HG02623 (cell line): ENCODE measurements at regions not wholly inside any gene's neighbourhood (a gene's known extent, or its start where the extent isn't known, plus 50 kb on each side); places are given as distances from the start of the nearest gene placed in this dataset.
"Not testable (repeated sequence)": the region's sequence is repeated elsewhere in the genome, so short reads cannot be mapped to it uniquely, and the experiment has no call there.

ENCODE experiments used
- ATAC-seq: cut with Tn5 transposase; IDR thresholded peaks from one replicate; pipeline ENCODE4 v1.9.1; 2021; ENCODE audit warnings: moderate library complexity; ENCODE audit not compliant: unreplicated experiment

DNA sequence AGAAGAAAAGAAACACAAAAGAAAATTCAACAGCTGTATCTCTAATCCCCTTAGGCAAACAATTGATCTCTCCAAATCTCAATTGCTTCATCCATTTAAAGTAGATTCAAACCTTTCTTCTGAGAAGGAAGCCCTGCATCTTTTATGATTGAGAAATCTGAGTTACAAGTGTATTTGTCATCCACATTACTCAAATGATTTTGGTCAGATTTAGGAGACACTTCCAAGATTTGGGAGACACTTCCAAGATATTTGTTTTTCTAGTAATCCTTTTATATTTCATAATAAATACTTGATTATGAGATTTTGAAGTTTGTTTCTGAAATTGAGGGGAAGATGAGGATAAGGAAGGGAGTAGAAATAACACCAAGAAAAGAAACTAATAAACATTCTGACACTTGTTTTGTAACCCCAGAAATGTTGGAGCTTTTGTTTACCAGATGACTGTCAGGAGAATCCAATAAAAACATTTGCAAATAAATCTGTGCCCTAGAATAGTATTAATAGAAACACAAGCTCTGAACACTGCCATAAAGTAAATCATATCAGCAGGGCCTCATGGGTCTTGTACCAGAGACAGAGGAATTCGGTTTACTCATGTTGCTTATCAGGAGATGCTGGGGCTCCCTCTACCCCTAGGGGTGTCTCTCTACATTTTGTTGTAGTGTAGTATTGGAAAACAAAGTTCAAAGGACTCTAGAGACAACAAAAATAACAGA is 314.3 kb upstream of the NT5E start:
- ATAC-seq: no peak

DNA sequence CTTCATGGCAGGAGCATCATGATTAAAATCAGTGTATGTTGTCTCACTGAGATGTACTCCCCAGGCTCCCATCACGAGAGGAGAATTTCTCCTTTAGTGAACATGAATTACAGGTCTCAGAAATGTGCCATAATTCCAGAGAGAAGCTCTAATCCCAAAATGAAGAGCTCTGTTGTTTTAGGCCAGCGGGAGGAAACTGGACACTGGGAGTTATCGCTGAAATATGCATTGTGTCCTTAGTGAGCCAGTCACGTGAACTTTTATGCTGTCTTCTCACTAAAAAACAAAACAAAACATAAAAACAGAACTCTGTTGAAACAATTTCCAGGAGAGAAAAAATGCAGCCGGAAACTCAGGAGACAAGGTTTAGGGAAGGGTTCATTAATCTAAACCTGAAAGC is 315.7 kb upstream of the NT5E start:
- no peak for ATAC-seq

GRCh38 chr6:85132091-85132490 is 317.8 kb upstream of the NT5E start:
- no peak for ATAC-seq

GRCh38 chr6:85130743-85131142 is 319.1 kb upstream of the NT5E start:
- ATAC-seq: no peak

DNA sequence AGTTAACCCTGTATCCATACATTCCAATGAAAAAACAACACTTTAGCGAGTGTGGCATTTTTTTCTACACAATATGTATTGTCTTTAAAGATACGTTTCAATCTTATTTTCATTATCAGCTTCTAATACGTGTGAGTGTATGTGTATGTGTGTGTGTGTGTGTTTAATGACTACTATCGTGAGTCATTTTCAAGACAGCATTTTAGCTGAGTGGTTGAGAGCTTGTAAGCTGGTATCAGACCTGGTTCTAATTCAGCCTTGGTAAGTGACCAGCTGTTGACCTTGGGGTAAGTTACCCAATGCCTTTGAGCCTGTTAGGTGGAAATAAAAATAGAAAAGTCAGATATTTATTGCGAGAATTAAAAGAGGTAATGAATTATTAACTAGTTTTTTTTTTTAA is 320.0 kb upstream of the NT5E start:
- ATAC-seq: no peak

- no peak for ATAC-seq
These were observed 321.1 kb upstream of the NT5E start for GRCh38 chr6:85128781-85129180.

- not testable (repeated sequence) for ATAC-seq
These were observed 321.6 kb upstream of the NT5E start for GRCh38 chr6:85128256-85128655.

DNA sequence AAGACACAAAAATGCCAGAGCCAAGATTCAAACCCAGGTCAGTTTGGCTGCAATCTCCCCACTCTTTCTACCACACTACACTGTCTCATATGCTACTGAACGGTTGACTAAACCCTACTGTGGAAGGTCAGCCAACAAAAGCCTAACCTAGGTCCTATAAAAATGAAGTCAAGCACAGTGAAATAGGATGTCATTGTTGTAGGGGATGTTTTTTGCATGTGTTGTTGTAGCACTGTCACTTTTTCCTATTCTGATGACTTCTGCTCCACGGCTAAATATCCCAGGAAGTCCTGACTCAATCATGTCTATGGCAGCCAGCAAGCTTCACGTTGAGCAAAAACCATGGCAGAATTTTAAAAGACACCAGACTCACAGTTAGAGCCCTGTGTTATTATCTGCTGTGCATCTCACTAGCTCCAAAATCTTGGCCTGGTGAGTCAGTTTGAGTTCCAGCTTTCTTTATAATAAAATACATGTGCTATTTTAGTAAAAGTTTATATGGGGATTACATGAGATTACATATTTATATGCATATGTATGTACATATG is 322.1 kb upstream of the NT5E start:
- no peak for ATAC-seq

DNA sequence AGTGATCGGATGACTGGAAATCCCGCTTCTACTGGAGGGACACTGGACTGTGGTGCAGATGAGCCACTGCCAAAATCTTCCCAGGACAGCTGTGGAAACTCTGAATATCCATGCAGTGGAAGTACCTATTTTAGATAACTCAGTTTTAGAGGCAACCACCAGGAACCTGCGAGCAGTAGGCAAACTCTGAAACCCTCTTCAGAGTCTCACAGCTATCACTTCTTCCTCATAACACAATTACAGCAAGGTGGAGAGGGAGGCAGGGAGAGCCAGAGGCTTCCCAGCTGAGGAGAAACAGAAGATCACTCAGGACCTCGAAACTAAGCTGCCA is 322.8 kb upstream of the NT5E start:
- ATAC-seq: no peak

DNA sequence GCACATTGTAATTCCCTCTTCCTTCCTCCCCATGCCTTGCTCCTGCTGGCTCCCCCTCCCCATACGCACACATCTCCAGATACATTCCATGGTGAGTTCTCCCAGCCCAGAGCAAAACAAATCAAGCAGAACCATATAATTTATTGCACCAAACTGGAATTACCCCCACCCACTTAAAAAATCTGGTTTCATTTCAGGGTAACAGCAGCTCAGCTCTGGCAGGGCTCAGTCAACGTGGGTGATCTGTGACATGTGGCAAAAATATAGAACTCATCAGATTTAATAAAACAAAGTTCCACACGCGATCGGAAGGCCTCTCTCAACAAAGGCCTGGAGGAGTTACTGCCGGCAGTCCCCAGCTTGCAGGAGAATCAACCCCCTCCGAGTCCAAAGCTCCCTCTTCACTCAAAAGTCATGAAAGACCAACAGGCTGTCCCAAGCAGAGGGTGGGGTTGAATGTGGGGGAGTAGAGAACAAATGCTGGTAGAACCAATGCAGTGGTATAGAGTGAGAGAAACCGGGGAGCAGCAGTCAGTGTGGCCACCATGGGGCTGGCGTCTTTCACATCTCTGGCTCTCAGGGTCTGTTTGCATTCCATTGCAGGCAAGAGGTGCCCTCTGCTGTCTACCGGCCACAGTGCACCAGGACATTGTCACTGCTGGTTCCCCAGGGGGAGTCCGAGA is 323.3 kb upstream of the NT5E start:
- peak; percentile 59 for ATAC-seq

DNA sequence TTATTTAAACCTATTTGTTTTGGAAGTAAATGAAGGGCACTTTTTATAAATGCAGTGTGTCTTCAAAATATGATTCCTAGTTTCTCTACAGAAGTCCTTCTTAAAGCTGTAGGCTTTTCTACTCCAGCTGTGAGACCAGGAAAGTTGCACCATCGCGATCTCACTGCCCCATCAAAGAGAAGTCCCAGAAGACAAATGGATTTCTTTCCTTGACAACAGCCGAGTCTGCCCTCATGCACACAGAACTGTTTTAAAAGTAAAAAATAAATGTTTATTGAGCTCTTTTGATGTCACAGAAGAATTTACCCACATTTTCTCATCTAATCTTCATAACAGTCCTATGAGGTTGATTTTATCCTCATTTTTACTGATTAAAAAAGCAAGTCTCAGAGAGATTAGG is 324.4 kb upstream of the NT5E start:
- no peak for ATAC-seq

- ATAC-seq: no peak
These were observed 325.2 kb upstream of the NT5E start for GRCh38 chr6:85124472-85125354.

- no peak for ATAC-seq
These were observed 328.7 kb upstream of the NT5E start for GRCh38 chr6:85121158-85121557.

GRCh38 chr6:85118652-85119235 is 331.1 kb upstream of the NT5E start:
- no peak for ATAC-seq

- ATAC-seq: no peak
These were observed 331.6 kb upstream of the NT5E start for GRCh38 chr6:85118233-85118632.

GRCh38 chr6:85116475-85116874 is 333.4 kb upstream of the NT5E start:
- ATAC-seq: no peak

DNA sequence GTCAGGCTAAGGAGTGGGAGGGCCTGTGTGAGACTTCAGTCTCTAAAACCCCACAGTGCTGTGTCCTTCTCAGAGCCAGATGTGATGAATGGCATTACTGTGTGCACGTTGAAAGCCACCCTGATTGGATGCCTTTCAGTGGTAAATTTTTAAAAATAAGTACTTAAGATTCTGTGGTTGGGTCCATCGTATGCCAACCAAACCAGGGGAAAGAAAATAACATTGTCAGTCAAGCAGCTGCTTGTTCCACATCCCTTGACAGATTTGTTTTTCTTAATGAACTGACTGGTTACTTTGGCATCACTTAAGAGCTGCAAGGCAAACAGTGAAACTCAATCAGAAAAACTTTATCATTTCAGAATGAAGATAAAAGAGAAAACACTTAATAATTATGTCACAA is 334.0 kb upstream of the NT5E start:
- ATAC-seq: no peak

DNA sequence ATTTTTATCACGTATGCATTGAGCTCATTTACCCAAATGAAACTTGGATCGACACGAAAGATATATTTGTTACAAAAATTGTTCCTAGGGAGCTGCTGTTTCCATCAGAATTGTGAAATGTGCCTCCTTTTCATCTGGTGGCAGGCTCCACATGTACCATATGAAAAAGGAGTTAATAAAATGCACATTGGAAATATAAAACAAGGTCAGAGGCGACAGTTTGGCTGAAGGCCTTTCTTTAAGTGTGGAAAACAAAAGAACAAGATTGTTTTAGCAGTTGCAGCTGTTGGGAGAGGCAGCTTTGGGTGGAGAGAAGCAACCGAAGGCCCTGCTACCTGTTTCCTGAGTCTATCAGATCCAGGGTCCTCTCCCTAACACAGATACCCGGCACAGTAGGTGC is 334.5 kb upstream of the NT5E start:
- no peak for ATAC-seq

DNA sequence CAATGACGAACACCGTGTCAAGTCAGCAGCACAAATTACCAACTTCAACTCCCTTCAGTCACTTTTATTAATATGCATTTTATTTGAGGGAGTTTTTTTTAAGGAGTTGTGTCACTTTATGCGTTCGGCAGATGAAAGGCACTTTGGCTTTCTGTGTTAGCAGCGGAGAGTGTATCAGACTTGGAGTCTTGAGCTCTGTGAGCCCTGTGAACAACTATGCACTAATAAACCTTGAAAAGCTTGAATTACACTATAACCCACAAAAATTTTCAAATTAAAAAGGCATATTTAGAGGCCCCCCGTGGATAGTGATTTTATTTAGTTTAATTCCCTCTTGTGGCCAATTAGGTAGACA is 335.3 kb upstream of the NT5E start:
- no peak for ATAC-seq

DNA sequence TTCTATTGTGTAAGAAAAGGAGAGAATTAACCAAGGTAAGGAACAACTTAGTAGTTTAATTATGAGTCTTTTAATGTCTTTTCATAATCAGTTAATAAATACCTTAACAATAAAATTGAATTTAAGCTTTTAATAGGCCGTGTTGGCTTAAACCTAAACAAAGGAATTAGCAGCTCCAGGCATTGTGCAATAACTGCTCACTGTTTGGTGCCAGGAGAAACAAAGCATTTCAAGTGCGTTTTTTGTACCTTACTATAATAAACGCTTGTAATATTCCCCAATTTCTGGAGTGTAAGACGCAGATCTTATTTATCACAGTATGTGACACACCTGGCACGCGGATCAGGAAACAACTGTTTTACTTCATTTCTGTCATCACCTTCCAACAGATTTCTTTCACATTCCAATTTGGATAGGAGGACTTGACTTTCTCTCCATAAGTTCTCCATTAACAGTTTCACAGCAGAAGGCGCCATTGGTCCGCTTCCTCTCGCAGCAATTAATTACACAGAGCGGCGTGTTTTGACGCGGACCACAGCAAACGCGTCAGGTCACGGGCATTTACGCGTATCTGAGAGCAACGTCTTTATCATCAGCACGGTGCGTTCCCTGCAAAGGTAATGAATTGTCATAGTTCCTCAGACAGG is 335.8 kb upstream of the NT5E start:
- no peak for ATAC-seq

- no peak for ATAC-seq
These were observed 337.3 kb upstream of the NT5E start for GRCh38 chr6:85112540-85112939.
